Esophagus squamous epithelium (tissue), 5 donors: ENCODE measurements at regions not wholly inside any gene's neighbourhood (a gene's known extent, or its start where the extent isn't known, plus 50 kb on each side); places are given as distances from the start of the nearest gene placed in this dataset.

Experiments used
- DNase-seq: peaks from one replicate; lab custom pipeline; 2025; lab: John Stamatoyannopoulos, UW
- H3K27ac ChIP-seq, 4 donors: fragments of 200-600 bp; sonication (generic); one replicate each; pipeline ENCODE4 v1.5.1; 2016 to 2019; ENCODE audit warnings: mild to moderate bottlenecking in 1 of 4
- H3K27me3 ChIP-seq, 4 donors: fragments of 200-600 bp; sonication (generic); 1 replicate in 3 of 4; 2 replicates in 1 of 4; pipeline versions ENCODE4 v1.5.1 to v1.6.0; 2017 to 2021; ENCODE audit warnings: antibody characterized with exemption in 1 of 4
- H3K36me3 ChIP-seq, 3 donors: fragments of 200-600 bp; sonication (generic); one replicate each; pipeline ENCODE4 v1.5.1; 2016 to 2019
- H3K4me1 ChIP-seq, 3 donors: fragments of 200-600 bp; sonication (generic); one replicate each; pipeline ENCODE4 v1.5.1; 2017 to 2019
- H3K4me3 ChIP-seq, 4 donors: fragments of 200-600 bp; sonication (generic); 1 replicate in 3 of 4; 2 replicates in 1 of 4; pipeline ENCODE4 v1.5.1; 2016 to 2019; ENCODE audit warnings: mild to moderate bottlenecking in 2 of 4, moderate library complexity in 1 of 4
- H3K9me3 ChIP-seq, 3 donors: fragments of 200-600 bp; sonication (generic); one replicate each; pipeline ENCODE4 v1.5.1; 2016 to 2019
- CTCF ChIP-seq, 6 experiments: fragments of 450-650 bp in 4 of 6; fragments of 200-600 bp in 2 of 6; sonication (generic) in 2 of 6; IDR thresholded peaks; one replicate each; pipeline ENCODE4 v1.5.1; 2016 to 2019; ENCODE audit warnings: antibody characterized with exemption in 6 of 6, mild to moderate bottlenecking in 4 of 6, moderate library complexity in 4 of 6
- POLR2A ChIP-seq, 4 donors: fragments of 450-650 bp; IDR thresholded peaks; one replicate each; pipeline ENCODE4 v1.6.1; 2017; ENCODE audit warnings: antibody characterized with exemption in 4 of 4, mild to moderate bottlenecking in 4 of 4, moderate library complexity in 3 of 4
- WGBS, 2 donors: methylation state at CpG; one replicate each; pipeline ENCODE4 v1.1.5; 2018; 5-methylcytosine and 5-hydroxymethylcytosine counted together
- intact Hi-C: fragments of 100-400 bp; cut with DNase I; formaldehyde crosslinking; loops from one replicate; pipeline ENCODE4 v1.15.0; 2022
- donor health status: DM: yes; HTN: yes; CAD: no.

DNA sequence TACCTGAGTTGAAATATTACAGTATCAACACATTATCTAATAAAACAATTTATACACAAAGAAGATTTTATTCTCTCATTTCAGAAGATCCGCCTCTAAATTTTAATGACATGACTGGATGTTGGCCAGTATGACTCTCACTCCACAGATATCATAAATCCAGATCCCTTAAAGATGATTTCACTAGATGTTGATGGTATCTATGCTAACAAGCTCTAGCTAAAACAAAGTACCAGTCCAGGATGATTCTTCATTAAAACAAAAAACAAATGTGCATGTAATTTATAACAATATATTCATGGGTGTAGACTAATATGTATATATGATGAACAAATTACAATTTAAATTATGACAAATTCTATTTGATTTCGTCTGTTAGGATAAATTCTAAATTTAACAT lies 708.4 kb downstream of the SATB2 start:
- H3K27me3 ChIP-seq, result no peaks in the 10 kb centered on the region
- no peak for DNase-seq
- no peaks in the 10 kb centered on the region for H3K4me1 ChIP-seq
- no peak overlapping the region for H3K27ac ChIP-seq
- no peak for TF ChIP-seq POLR2A (IDR thresholded peaks at IDR 0.05)
- TF ChIP-seq CTCF (IDR thresholded peaks at IDR 0.05), result no peak
- no peaks in the 10 kb centered on the region for H3K36me3 ChIP-seq
- no peaks in the 10 kb centered on the region for H3K9me3 ChIP-seq
- intact Hi-C loops, result no loop called here
- H3K4me3 ChIP-seq, result no peak overlapping the region
- WGBS, 2 donors, result 60 to 66% methylated on average over 2 of the region's 2 CpGs

- no peaks in the 10 kb centered on the region for H3K4me1 ChIP-seq
- H3K9me3 ChIP-seq, result no peaks in the 10 kb centered on the region
- no peaks in the 10 kb centered on the region for H3K27me3 ChIP-seq
- no peak overlapping the region for H3K4me3 ChIP-seq
- no peak overlapping the region for H3K27ac ChIP-seq
- H3K36me3 ChIP-seq, result no peaks in the 10 kb centered on the region
- no peak for DNase-seq
- 35 to 43% methylated on average over 3 of the region's 3 CpGs for WGBS, 2 donors
- TF ChIP-seq CTCF (IDR thresholded peaks at IDR 0.05) (no peak), POLR2A (IDR thresholded peaks at IDR 0.05) (no peak)
- intact Hi-C loops, result no loop called here
Measured at GRCh38 chr2:198731842-198732399, 725.8 kb downstream of the SATB2 start.

DNA sequence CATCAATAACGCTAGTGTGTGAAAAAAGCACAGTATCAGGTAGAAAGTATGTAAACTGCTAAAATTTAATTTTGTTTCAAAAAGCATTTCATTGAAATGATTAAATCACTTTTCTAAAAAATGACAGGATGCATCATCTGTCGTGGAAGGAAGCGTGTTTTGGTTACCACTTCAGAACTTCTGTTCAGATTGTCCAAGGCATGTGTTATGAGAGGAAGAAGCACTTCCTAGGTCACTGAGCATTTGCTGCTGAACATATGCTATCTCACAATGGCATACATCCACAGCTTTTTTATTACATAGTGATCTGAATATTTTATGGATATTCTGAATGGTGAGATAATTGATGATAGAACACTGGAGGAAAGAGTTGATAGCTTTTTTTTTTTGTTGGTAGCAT lies 737.5 kb downstream of the SATB2 start:
- H3K27me3 ChIP-seq, result no peaks in the 10 kb centered on the region
- WGBS, 2 donors, result 63 to 70% methylated on average over 3 of the region's 3 CpGs
- no peaks in the 10 kb centered on the region for H3K9me3 ChIP-seq
- intact Hi-C loops, result no loop called here
- no peaks in the 10 kb centered on the region for H3K36me3 ChIP-seq
- no peak overlapping the region for H3K27ac ChIP-seq
- TF ChIP-seq CTCF (IDR thresholded peaks at IDR 0.05) (no peak), POLR2A (IDR thresholded peaks at IDR 0.05) (no peak)
- no peaks in the 10 kb centered on the region for H3K4me1 ChIP-seq
- DNase-seq, result no peak
- H3K4me3 ChIP-seq, result no peak overlapping the region

- H3K27me3 ChIP-seq, result no peaks in the 10 kb centered on the region
- H3K27ac ChIP-seq, result no peak overlapping the region
- H3K36me3 ChIP-seq, result no peaks in the 10 kb centered on the region
- H3K9me3 ChIP-seq, result no peaks in the 10 kb centered on the region
- no peak for TF ChIP-seq CTCF (IDR thresholded peaks at IDR 0.05)
- TF ChIP-seq POLR2A (IDR thresholded peaks at IDR 0.05), result no peak
- H3K4me1 ChIP-seq, result no peaks in the 10 kb centered on the region
- no peak overlapping the region for H3K4me3 ChIP-seq
- DNase-seq, result no peak
- intact Hi-C loops, result no loop called here
- 57 to 69% methylated on average over 2 of the region's 2 CpGs for WGBS, 2 donors
Measured at GRCh38 chr2:198717451-198717850, 740.3 kb downstream of the SATB2 start.

GRCh38 chr2:198715302-198715835 lies 742.4 kb downstream of the SATB2 start:
- Histone ChIP-seq H3K4me1 (no peaks in the 10 kb centered on the region), H3K9me3 (no peaks in the 10 kb centered on the region), H3K27me3 (no peaks in the 10 kb centered on the region), H3K36me3 (no peaks in the 10 kb centered on the region), H3K27ac (no peak overlapping the region), H3K4me3 (no peak overlapping the region)
- intact Hi-C loops, result no loop called here
- TF ChIP-seq CTCF (IDR thresholded peaks at IDR 0.05) (no peak), POLR2A (IDR thresholded peaks at IDR 0.05) (no peak)
- no peak for DNase-seq
- 70 to 75% methylated on average over 3 of the region's 3 CpGs for WGBS, 2 donors
